ENCODE measurements at regions not wholly inside any gene's neighbourhood (a gene's known extent, or its start where the extent isn't known, plus 50 kb on each side); places are given as distances from the start of the nearest gene placed in this dataset.

DNA sequence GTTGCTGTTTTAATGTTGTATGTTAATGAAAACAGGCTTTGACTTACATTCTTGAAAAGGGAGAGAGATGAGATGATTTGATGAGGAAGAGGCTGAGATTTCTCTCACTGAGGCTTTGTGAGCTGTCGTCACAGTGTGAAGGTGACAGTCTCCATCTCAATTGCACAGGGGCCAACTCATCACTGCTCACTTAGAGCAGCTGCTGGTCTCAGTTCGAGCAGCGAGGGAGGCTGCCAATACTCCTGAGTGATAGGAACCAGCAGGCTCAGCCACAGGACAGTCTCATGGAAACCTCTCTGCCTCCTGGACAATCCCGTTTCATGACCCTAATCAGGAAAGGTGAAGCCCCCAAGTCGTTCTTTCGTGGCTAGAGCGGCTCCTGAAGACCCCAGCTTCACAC is 170.7 kb upstream of the SOX11 start:
- Histone ChIP-seq H3K4me3 (ENCODE audit: low read length) (no peak overlapping the region), H3K79me2 (ENCODE audit: low read length) (no peaks in the 10 kb centered on the region), H3K27ac (ENCODE audit: low read length) (no peak overlapping the region), H2AFZ (ENCODE audit: low read depth, low read length) (no peak overlapping the region), H3K27me3 (ENCODE audit: low read depth, low read length) (no peaks in the 10 kb centered on the region), H3K36me3 (replicated peaks; ENCODE audit: low read depth, low read length) (no peaks in the 10 kb centered on the region), H3K4me2 (ENCODE audit: low read length) (no peak overlapping the region), H4K20me1 (ENCODE audit: insufficient read depth, low read length) (no peaks in the 10 kb centered on the region), H3K9me3 (ENCODE audit: insufficient read depth, low read length) (no peaks in the 10 kb centered on the region), H3K9ac (ENCODE audit: low read length) (no peak overlapping the region), H3K4me1 (ENCODE audit: low read length) (no peaks in the 10 kb centered on the region)
- TF ChIP-seq, protein P1, sequence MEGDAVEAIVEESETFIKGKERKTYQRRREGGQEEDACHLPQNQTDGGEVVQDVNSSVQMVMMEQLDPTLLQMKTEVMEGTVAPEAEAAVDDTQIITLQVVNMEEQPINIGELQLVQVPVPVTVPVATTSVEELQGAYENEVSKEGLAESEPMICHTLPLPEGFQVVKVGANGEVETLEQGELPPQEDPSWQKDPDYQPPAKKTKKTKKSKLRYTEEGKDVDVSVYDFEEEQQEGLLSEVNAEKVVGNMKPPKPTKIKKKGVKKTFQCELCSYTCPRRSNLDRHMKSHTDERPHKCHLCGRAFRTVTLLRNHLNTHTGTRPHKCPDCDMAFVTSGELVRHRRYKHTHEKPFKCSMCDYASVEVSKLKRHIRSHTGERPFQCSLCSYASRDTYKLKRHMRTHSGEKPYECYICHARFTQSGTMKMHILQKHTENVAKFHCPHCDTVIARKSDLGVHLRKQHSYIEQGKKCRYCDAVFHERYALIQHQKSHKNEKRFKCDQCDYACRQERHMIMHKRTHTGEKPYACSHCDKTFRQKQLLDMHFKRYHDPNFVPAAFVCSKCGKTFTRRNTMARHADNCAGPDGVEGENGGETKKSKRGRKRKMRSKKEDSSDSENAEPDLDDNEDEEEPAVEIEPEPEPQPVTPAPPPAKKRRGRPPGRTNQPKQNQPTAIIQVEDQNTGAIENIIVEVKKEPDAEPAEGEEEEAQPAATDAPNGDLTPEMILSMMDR (IDR thresholded peaks at IDR 0.05; ENCODE audit: low read depth, low read length), result no peak
- TF ChIP-seq EZH2phosphoT487 (IDR thresholded peaks at IDR 0.05; ENCODE audit: low read depth), result no peak

DNA sequence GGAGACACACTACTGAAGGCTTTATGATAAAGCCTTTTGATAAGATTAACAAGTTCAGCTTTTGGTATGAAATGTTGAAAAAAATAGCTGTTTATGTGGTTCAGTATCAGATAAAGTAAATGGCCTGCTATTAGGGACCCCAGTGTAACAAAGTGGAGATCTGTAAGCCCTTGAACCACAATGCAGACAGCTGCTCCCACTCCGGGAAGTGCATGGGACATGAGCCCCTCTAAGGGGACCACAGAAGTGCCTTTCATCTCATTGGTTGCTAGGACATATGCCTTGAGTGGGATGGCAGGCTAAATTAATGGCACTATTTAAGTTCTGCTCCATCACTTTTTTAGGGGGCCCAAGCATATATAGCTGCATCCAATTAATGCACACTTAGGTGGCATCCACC is 167.6 kb upstream of the SOX11 start:
- H3K27ac ChIP-seq (ENCODE audit: low read length), result no peak overlapping the region
- no peak overlapping the region for H3K9ac ChIP-seq (ENCODE audit: low read length)
- no peak overlapping the region for H3K4me2 ChIP-seq (ENCODE audit: low read length)
- no peaks in the 10 kb centered on the region for H3K36me3 ChIP-seq (replicated peaks; ENCODE audit: low read depth, low read length)
- H3K4me1 ChIP-seq (ENCODE audit: low read length), result no peaks in the 10 kb centered on the region
- H3K27me3 ChIP-seq (ENCODE audit: low read depth, low read length), result no peaks in the 10 kb centered on the region
- H4K20me1 ChIP-seq (ENCODE audit: insufficient read depth, low read length), result no peaks in the 10 kb centered on the region
- TF ChIP-seq EZH2phosphoT487 (IDR thresholded peaks at IDR 0.05; ENCODE audit: low read depth), result no peak
- TF ChIP-seq, protein P1 (IDR thresholded peaks at IDR 0.05; ENCODE audit: low read depth, low read length), result no peak
- no peak overlapping the region for H3K4me3 ChIP-seq (ENCODE audit: low read length)
- no peak overlapping the region for H2AFZ ChIP-seq (ENCODE audit: low read depth, low read length)
- H3K79me2 ChIP-seq (ENCODE audit: low read length), result no peaks in the 10 kb centered on the region
- H3K9me3 ChIP-seq (ENCODE audit: insufficient read depth, low read length), result no peaks in the 10 kb centered on the region

DNA sequence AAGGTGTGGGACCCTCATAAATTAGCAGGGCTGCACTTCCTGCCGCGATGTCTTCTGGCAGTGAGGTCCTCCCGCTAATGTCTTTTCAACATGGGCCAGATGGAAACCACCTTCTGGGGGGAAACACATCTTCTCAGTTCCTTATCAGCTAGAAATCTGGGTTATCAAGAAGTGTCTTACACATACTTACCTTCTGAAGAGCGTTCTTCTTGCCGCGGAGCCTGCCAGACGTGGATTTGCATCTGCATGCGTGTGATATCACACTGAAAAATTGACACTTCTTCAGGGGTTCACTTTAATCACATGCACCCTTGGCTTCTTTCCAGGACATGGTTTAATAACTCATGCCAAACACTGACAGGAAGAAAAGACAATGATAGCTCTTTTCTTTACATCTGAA is 163.5 kb upstream of the SOX11 start:
- no peak overlapping the region for H3K9ac ChIP-seq (ENCODE audit: low read length)
- no peaks in the 10 kb centered on the region for H3K9me3 ChIP-seq (ENCODE audit: insufficient read depth, low read length)
- no peak overlapping the region for H3K4me2 ChIP-seq (ENCODE audit: low read length)
- H3K36me3 ChIP-seq (replicated peaks; ENCODE audit: low read depth, low read length), result no peaks in the 10 kb centered on the region
- no peaks in the 10 kb centered on the region for H3K27me3 ChIP-seq (ENCODE audit: low read depth, low read length)
- H4K20me1 ChIP-seq (ENCODE audit: insufficient read depth, low read length), result no peaks in the 10 kb centered on the region
- H3K27ac ChIP-seq (ENCODE audit: low read length), result no peak overlapping the region
- H2AFZ ChIP-seq (ENCODE audit: low read depth, low read length), result no peak overlapping the region
- no peaks in the 10 kb centered on the region for H3K79me2 ChIP-seq (ENCODE audit: low read length)
- no peak overlapping the region for H3K4me3 ChIP-seq (ENCODE audit: low read length)
- TF ChIP-seq EZH2phosphoT487 (IDR thresholded peaks at IDR 0.05; ENCODE audit: low read depth), result no peak
- TF ChIP-seq, protein P1 (IDR thresholded peaks at IDR 0.05; ENCODE audit: low read depth, low read length), result no peak
- H3K4me1 ChIP-seq (ENCODE audit: low read length), result no peaks in the 10 kb centered on the region

DNA sequence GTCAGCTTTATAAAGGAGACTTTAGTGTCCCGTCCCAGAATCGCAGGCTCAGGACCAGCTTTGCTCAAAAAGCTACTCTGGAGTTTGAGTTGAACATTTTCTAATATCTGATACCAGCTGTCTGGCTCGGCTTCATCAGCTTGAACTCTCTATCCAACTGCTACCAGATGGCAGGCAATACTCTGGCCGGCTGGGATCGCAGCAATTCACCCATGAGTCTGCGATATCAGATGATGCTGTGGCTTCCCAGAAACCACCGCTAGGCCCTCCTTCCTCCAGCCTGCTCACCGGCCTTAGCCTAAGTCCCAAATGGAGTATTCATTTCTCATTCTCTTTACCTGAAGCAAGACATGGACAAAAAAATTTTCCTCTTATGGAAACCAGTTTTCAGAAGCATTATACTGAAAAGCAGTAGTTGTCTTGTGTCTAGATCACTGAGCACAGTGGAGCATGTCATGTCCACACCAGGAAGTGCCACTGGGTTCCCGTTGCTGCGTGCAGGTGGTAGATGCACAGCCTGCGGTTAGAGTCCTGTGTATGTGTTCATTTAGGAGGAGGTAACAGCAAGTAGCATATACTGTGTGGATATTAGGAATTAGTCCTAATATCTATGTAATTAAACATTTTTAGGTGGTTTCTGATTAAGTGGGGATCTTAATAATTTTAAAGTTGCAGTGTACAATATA is 162.0 kb upstream of the SOX11 start:
- no peak overlapping the region for H2AFZ ChIP-seq (ENCODE audit: low read depth, low read length)
- no peaks in the 10 kb centered on the region for H3K36me3 ChIP-seq (replicated peaks; ENCODE audit: low read depth, low read length)
- no peak overlapping the region for H3K4me3 ChIP-seq (ENCODE audit: low read length)
- H3K27me3 ChIP-seq (ENCODE audit: low read depth, low read length), result no peaks in the 10 kb centered on the region
- H3K79me2 ChIP-seq (ENCODE audit: low read length), result no peaks in the 10 kb centered on the region
- TF ChIP-seq, protein P1 (IDR thresholded peaks at IDR 0.05; ENCODE audit: low read depth, low read length), result no peak
- no peak for TF ChIP-seq EZH2phosphoT487 (IDR thresholded peaks at IDR 0.05; ENCODE audit: low read depth)
- H4K20me1 ChIP-seq (ENCODE audit: insufficient read depth, low read length), result no peaks in the 10 kb centered on the region
- H3K27ac ChIP-seq (ENCODE audit: low read length), result no peak overlapping the region
- H3K4me1 ChIP-seq (ENCODE audit: low read length), result no peaks in the 10 kb centered on the region
- H3K4me2 ChIP-seq (ENCODE audit: low read length), result no peak overlapping the region
- H3K9ac ChIP-seq (ENCODE audit: low read length), result no peak overlapping the region
- no peaks in the 10 kb centered on the region for H3K9me3 ChIP-seq (ENCODE audit: insufficient read depth, low read length)

All from OCI-LY3 (cell line).